ENCODE measurements at regions not wholly inside any gene's neighbourhood (a gene's known extent, or its start where the extent isn't known, plus 50 kb on each side); places are given as distances from the start of the nearest gene placed in this dataset.

DNA sequence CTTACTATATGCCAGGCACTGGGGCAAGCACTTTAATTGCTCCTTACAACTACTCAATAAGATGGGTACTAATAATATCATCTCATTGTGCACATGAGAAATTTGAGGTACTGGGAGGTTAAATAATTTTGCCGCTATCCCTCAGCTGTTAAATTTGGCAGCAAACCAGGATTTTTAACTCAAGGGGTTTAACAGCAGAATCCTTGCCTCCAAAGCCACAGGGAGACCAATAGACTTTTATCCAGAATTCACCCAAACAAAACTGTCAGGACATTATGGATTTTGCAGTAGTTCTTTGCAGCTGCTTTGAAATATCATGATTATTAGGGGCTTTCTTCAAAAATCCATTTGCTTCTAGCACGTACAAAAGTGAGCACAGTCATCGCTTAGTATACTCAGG, 136.2 kb downstream of the RPS12 start:
- Histone ChIP-seq H3K79me2 (ENCODE audit: insufficient read depth, low read length) (no peaks in the 10 kb centered on the region), H3K18ac (ENCODE audit: insufficient read length, low read depth, low read length) (no peak overlapping the region), H3K27ac (ENCODE audit: insufficient read length, low read depth, low read length) (no peak overlapping the region), H2BK15ac (ENCODE audit: low read depth, low read length) (no peak overlapping the region), H4K8ac (replicated peaks; ENCODE audit: insufficient read length, low read depth, low read length) (no peak overlapping the region), H2BK5ac (ENCODE audit: insufficient read length, low read length) (no peak overlapping the region), H2AFZ (ENCODE audit: low read length) (no peak overlapping the region), H3K14ac (ENCODE audit: insufficient read depth, low read length) (no peak overlapping the region), H2BK120ac (ENCODE audit: low read depth, low read length, poor library complexity, severe bottlenecking) (no peak overlapping the region), H2AK5ac (ENCODE audit: insufficient read length, low read length) (no peak overlapping the region), H3T11ph (ENCODE audit: low read length) (no peak overlapping the region), H3K4me1 (ENCODE audit: insufficient read depth, low read length) (no peaks in the 10 kb centered on the region), H3K27me3 (ENCODE audit: insufficient read depth, low read length) (no peaks in the 10 kb centered on the region), H3K79me1 (ENCODE audit: insufficient read depth, low read depth, low read length, poor library complexity, severe bottlenecking) (no peaks in the 10 kb centered on the region), H3K9ac (ENCODE audit: extremely low read depth, insufficient read length, low read length) (no peak overlapping the region), H3K4me2 (ENCODE audit: insufficient read depth, insufficient read length, low read length) (no peak overlapping the region), H2BK12ac (ENCODE audit: insufficient read length, low read depth, low read length) (no peak overlapping the region), H3K23me2 (ENCODE audit: insufficient read length, low read depth, low read length, poor library complexity, severe bottlenecking) (no peaks in the 10 kb centered on the region), H4K5ac (ENCODE audit: insufficient read length, low read depth, low read length) (no peak overlapping the region), H3K23ac (ENCODE audit: insufficient read length, low read depth, low read length) (no peak overlapping the region), H3K9me3 (ENCODE audit: control insufficient read depth, low read depth, low read length) (no peaks in the 10 kb centered on the region), H2BK20ac (ENCODE audit: low read depth, low read length, poor library complexity, severe bottlenecking) (no peak overlapping the region), H3K4ac (ENCODE audit: low read depth, low read length) (no peak overlapping the region), H4K91ac (ENCODE audit: insufficient read length, low read depth, low read length) (no peak overlapping the region), H4K20me1 (ENCODE audit: control insufficient read depth, insufficient read depth, insufficient read length) (no peaks in the 10 kb centered on the region), H3K56ac (ENCODE audit: insufficient read length, low read depth, low read length) (no peak overlapping the region)
- TF ChIP-seq, protein P1, sequence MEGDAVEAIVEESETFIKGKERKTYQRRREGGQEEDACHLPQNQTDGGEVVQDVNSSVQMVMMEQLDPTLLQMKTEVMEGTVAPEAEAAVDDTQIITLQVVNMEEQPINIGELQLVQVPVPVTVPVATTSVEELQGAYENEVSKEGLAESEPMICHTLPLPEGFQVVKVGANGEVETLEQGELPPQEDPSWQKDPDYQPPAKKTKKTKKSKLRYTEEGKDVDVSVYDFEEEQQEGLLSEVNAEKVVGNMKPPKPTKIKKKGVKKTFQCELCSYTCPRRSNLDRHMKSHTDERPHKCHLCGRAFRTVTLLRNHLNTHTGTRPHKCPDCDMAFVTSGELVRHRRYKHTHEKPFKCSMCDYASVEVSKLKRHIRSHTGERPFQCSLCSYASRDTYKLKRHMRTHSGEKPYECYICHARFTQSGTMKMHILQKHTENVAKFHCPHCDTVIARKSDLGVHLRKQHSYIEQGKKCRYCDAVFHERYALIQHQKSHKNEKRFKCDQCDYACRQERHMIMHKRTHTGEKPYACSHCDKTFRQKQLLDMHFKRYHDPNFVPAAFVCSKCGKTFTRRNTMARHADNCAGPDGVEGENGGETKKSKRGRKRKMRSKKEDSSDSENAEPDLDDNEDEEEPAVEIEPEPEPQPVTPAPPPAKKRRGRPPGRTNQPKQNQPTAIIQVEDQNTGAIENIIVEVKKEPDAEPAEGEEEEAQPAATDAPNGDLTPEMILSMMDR (conservative IDR thresholded peaks at IDR 0.05) = no peak
- H3K9me3 Mint-ChIP-seq = no peaks in the 10 kb centered on the region
- no CpG with 5 or more reads among the region's 3 CpGs for WGBS (ENCODE audit: extremely low coverage, insufficient read length, low lambda C conversion rate)
- H3K4me3 Mint-ChIP-seq = no peak overlapping the region
- H3K27ac Mint-ChIP-seq = no peak overlapping the region
- H3K4me1 Mint-ChIP-seq = 0 out of 4 replicates have a peak, but pooled peaks cover 0 to 3% of the 10 kb centered on the region in 2 experiments
- no peaks in the 10 kb centered on the region for H3K36me3 Mint-ChIP-seq (ENCODE audit: insufficient read depth in 1 of 3, low read depth in 3 of 3)
- no peaks in the 10 kb centered on the region for H3K27me3 Mint-ChIP-seq (ENCODE audit: low read depth)
- DNase-seq = no peak
